ENCODE measurements at regions not wholly inside any gene's neighbourhood (a gene's known extent, or its start where the extent isn't known, plus 50 kb on each side); places are given as distances from the start of the nearest gene placed in this dataset.

DNA sequence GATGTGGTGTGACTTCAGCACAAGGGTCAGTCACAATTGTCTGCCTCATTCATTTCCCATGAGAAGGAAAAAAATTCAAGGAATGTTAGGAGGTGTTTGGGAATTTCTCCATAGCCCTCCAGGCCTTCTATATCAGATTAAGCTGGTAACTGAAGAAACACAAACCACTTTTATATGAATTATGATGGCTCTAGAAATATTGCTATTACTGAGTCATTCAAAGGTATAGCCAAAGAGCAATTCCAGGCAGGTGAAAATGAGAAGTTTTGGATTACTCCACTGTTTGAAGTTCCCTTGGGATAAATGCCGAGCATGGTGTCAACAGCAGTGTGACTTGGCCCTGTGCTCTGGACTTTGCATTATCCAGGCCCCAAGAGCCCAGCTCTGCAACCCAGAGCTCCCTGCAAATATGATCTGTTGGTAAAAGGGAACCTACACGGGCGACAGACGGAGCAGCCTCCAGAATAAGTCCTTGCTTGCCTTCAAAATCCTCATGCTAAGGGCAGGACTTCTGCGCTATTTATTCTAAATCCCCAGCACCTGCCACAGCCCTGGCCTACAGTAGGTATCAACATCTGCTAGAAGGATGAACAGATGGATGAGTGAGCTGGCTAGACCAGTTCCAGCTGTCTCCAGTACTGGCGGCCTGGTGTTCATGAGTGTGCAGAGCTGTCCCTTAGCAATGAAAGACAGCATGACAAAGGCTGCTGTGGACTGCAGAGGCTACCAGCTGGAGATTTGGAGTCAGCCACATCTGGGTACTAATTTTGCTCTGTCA, 67.5 kb upstream of the ZBED5 start:
- TF ChIP-seq USF1 (CRISPR knock-in tag; IDR thresholded peaks at IDR 0.05) (no peak), SP1 (CRISPR knock-in tag; conservative IDR thresholded peaks at IDR 0.05) (no peak), ATF1 (CRISPR knock-in tag; IDR thresholded peaks at IDR 0.05) (no peak), ZBTB21 (CRISPR knock-in tag; IDR thresholded peaks at IDR 0.05; ENCODE audit: borderline replicate concordance) (no peak), MAX (CRISPR knock-in tag; IDR thresholded peaks at IDR 0.05) (no peak), NR1H2 (CRISPR knock-in tag; IDR thresholded peaks at IDR 0.05) (no peak)
- TF ChIP-seq, protein P1, sequence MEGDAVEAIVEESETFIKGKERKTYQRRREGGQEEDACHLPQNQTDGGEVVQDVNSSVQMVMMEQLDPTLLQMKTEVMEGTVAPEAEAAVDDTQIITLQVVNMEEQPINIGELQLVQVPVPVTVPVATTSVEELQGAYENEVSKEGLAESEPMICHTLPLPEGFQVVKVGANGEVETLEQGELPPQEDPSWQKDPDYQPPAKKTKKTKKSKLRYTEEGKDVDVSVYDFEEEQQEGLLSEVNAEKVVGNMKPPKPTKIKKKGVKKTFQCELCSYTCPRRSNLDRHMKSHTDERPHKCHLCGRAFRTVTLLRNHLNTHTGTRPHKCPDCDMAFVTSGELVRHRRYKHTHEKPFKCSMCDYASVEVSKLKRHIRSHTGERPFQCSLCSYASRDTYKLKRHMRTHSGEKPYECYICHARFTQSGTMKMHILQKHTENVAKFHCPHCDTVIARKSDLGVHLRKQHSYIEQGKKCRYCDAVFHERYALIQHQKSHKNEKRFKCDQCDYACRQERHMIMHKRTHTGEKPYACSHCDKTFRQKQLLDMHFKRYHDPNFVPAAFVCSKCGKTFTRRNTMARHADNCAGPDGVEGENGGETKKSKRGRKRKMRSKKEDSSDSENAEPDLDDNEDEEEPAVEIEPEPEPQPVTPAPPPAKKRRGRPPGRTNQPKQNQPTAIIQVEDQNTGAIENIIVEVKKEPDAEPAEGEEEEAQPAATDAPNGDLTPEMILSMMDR (IDR thresholded peaks at IDR 0.05): no peak
